ENCODE measurements at regions not wholly inside any gene's neighbourhood (a gene's known extent, or its start where the extent isn't known, plus 50 kb on each side); places are given as distances from the start of the nearest gene placed in this dataset.

- ChIA-PET CTCF (no interaction called here), POLR2A (no interaction called here)
- Mint-ChIP-seq H3K27ac (no peak overlapping the region), H3K4me3 (no peak overlapping the region), H3K27me3 (ENCODE audit: low read depth) (no peaks in the 10 kb centered on the region), H3K4me1 (no peaks in the 10 kb centered on the region), H3K9me3 (no peaks in the 10 kb centered on the region), H3K36me3 (no peaks in the 10 kb centered on the region)
- TF ChIP-seq SMAD3 (CRISPR knock-in tag; IDR thresholded peaks at IDR 0.05; ENCODE audit: borderline replicate concordance) (no peak), ZNF416 (CRISPR knock-in tag; IDR thresholded peaks at IDR 0.05) (no peak), STAT6 (CRISPR knock-in tag; conservative IDR thresholded peaks at IDR 0.05; ENCODE audit: low read depth) (no peak), ATF1 (CRISPR knock-in tag; IDR thresholded peaks at IDR 0.05) (no peak), ESRRA (CRISPR knock-in tag; IDR thresholded peaks at IDR 0.05; ENCODE audit: borderline replicate concordance) (no peak), HMGA2 (CRISPR knock-in tag; IDR thresholded peaks at IDR 0.05) (no peak), CREM (CRISPR knock-in tag; IDR thresholded peaks at IDR 0.05) (no peak), ZBTB21 (CRISPR knock-in tag; IDR thresholded peaks at IDR 0.05; ENCODE audit: borderline replicate concordance) (no peak), FOXP1 (CRISPR knock-in tag; IDR thresholded peaks at IDR 0.05; ENCODE audit: borderline replicate concordance) (no peak)
- TF ChIP-seq, protein P1, sequence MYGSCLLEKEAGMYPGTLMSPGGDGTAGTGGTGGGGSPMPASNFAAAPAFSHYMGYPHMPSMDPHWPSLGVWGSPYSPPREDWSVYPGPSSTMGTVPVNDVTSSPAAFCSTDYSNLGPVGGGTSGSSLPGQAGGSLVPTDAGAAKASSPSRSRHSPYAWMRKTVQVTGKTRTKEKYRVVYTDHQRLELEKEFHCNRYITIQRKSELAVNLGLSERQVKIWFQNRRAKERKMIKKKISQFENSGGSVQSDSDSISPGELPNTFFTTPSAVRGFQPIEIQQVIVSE (CRISPR knock-in tag; IDR thresholded peaks at IDR 0.05; ENCODE audit: borderline replicate concordance), result no peak
- TF ChIP-seq, protein P2, sequence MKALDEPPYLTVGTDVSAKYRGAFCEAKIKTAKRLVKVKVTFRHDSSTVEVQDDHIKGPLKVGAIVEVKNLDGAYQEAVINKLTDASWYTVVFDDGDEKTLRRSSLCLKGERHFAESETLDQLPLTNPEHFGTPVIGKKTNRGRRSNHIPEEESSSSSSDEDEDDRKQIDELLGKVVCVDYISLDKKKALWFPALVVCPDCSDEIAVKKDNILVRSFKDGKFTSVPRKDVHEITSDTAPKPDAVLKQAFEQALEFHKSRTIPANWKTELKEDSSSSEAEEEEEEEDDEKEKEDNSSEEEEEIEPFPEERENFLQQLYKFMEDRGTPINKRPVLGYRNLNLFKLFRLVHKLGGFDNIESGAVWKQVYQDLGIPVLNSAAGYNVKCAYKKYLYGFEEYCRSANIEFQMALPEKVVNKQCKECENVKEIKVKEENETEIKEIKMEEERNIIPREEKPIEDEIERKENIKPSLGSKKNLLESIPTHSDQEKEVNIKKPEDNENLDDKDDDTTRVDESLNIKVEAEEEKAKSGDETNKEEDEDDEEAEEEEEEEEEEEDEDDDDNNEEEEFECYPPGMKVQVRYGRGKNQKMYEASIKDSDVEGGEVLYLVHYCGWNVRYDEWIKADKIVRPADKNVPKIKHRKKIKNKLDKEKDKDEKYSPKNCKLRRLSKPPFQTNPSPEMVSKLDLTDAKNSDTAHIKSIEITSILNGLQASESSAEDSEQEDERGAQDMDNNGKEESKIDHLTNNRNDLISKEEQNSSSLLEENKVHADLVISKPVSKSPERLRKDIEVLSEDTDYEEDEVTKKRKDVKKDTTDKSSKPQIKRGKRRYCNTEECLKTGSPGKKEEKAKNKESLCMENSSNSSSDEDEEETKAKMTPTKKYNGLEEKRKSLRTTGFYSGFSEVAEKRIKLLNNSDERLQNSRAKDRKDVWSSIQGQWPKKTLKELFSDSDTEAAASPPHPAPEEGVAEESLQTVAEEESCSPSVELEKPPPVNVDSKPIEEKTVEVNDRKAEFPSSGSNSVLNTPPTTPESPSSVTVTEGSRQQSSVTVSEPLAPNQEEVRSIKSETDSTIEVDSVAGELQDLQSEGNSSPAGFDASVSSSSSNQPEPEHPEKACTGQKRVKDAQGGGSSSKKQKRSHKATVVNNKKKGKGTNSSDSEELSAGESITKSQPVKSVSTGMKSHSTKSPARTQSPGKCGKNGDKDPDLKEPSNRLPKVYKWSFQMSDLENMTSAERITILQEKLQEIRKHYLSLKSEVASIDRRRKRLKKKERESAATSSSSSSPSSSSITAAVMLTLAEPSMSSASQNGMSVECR (CRISPR knock-in tag; IDR thresholded peaks at IDR 0.05; ENCODE audit: borderline replicate concordance), result no peak
- TF ChIP-seq, protein P3, sequence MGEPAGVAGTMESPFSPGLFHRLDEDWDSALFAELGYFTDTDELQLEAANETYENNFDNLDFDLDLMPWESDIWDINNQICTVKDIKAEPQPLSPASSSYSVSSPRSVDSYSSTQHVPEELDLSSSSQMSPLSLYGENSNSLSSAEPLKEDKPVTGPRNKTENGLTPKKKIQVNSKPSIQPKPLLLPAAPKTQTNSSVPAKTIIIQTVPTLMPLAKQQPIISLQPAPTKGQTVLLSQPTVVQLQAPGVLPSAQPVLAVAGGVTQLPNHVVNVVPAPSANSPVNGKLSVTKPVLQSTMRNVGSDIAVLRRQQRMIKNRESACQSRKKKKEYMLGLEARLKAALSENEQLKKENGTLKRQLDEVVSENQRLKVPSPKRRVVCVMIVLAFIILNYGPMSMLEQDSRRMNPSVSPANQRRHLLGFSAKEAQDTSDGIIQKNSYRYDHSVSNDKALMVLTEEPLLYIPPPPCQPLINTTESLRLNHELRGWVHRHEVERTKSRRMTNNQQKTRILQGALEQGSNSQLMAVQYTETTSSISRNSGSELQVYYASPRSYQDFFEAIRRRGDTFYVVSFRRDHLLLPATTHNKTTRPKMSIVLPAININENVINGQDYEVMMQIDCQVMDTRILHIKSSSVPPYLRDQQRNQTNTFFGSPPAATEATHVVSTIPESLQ (CRISPR knock-in tag; IDR thresholded peaks at IDR 0.05), result no peak
- TF ChIP-seq, protein P4, sequence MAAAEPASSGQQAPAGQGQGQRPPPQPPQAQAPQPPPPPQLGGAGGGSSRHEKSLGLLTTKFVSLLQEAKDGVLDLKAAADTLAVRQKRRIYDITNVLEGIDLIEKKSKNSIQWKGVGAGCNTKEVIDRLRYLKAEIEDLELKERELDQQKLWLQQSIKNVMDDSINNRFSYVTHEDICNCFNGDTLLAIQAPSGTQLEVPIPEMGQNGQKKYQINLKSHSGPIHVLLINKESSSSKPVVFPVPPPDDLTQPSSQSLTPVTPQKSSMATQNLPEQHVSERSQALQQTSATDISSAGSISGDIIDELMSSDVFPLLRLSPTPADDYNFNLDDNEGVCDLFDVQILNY (CRISPR knock-in tag; IDR thresholded peaks at IDR 0.05), result no peak
- DNase-seq (ENCODE audit: low spot score), result no peak
- no peak for ATAC-seq
Observed at GRCh38 chr1:213443415-213443814, 392.4 kb downstream of the RPS6KC1 start.

DNA sequence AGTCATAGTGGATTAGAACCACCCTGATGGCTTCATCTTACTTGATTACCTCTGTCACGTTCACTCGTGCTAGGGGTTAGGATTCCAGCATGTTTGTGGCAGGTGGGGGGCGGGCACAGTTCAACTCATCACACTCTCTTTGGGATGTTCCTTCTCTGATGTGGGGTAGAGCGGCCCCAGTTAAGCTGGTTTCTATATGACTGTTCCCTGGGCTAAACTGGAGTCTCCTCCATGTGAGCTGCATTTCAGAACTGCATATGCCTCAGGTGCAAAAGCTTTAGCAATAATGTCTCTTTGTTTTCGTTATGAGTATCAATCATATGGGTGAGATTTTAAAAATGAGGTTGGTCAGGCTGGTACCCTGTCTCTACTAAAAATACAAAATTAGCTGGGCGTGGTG, 393.2 kb downstream of the RPS6KC1 start:
- CTCF ChIA-PET, result interaction anchor here (0.6 kb wide), 1 partner anchor 223 kb away, joined by 3 read pairs; no protein-coding TSS in a partner anchor

More for the DNA sequence above, 393.2 kb downstream of the RPS6KC1 start:
- Mint-ChIP-seq H3K27ac (no peak overlapping the region), H3K4me3 (no peak overlapping the region), H3K9me3 (no peaks in the 10 kb centered on the region), H3K36me3 (no peaks in the 10 kb centered on the region), H3K27me3 (ENCODE audit: low read depth) (no peaks in the 10 kb centered on the region), H3K4me1 (no peaks in the 10 kb centered on the region)
- POLR2A ChIA-PET, result no interaction called here
- TF ChIP-seq E2F1 (CRISPR knock-in tag; IDR thresholded peaks at IDR 0.05), result no peak
- no peak for TF ChIP-seq ZNF121 (CRISPR knock-in tag; IDR thresholded peaks at IDR 0.05)
- TF ChIP-seq CBFB (CRISPR knock-in tag; IDR thresholded peaks at IDR 0.05; ENCODE audit: low read depth), result no peak
- TF ChIP-seq TEAD4 (CRISPR knock-in tag; IDR thresholded peaks at IDR 0.05), result no peak
- TF ChIP-seq GABPB1 (CRISPR knock-in tag; IDR thresholded peaks at IDR 0.05), result no peak
- TF ChIP-seq GTF2I (CRISPR knock-in tag; conservative IDR thresholded peaks at IDR 0.05), result no peak
- ATAC-seq, result no peak
- no peak for DNase-seq (ENCODE audit: low spot score)
